IMR-90 (cell line): ENCODE measurements at regions not wholly inside any gene's neighbourhood (a gene's known extent, or its start where the extent isn't known, plus 50 kb on each side); places are given as distances from the start of the nearest gene placed in this dataset.

Experiments
- ATAC-seq: fragments of 200-7000 bp; cut with Tn5 transposase; 2 replicates; pipeline ENCODE4 v1.9.1; 2020; ENCODE audit warnings: low read depth, mild to moderate bottlenecking, moderate library complexity
- BruUV-seq: library from RNA; stranded (reverse); fragments of 400-500 nt; replicated peaks from 2 replicates; lab custom pipeline; 2021; lab: Mats Ljungman, UMichigan
- CTCF ChIA-PET: fragments of 300-600 bp; formaldehyde crosslinking; extraction: SDS; loops from one replicate; lab custom pipeline; 2021; ENCODE audit warnings: antibody characterized with exemption; lab: Yijun Ruan, JAX
- POLR2A ChIA-PET: fragments of 300-600 bp; sonication (Branson Sonifier 250); formaldehyde crosslinking; loops from one replicate; lab custom pipeline; 2022; ENCODE audit warnings: antibody characterized with exemption; ENCODE audit not compliant: unreplicated experiment; lab: Charles Lee
- DNase-seq: peaks from one replicate; pipeline ENCODE4 v3.0.0; 2013
- H2AFZ ChIP-seq: replicated peaks from 2 replicates; pipeline ENCODE3; 2013; ENCODE audit warnings: low read length, mild to moderate bottlenecking; ENCODE audit not compliant: poor library complexity
- H2AK5ac ChIP-seq: 2 replicates; pipeline ENCODE4 v1.6.1; 2013; ENCODE audit warnings: low read depth, low read length, inconsistent platforms
- H2AK9ac ChIP-seq: replicated peaks from 2 replicates; pipeline ENCODE3; 2013; ENCODE audit warnings: mild to moderate bottlenecking, low read depth, low read length, moderate library complexity; ENCODE audit not compliant: poor library complexity
- H2BK120ac ChIP-seq: 2 replicates; pipeline ENCODE4 v1.6.1; 2013; ENCODE audit warnings: low read depth, low read length, inconsistent platforms
- H2BK15ac ChIP-seq: 3 replicates; pipeline ENCODE4 v1.6.1; 2013; ENCODE audit warnings: low read depth, low read length, inconsistent platforms
- H2BK20ac ChIP-seq: 2 replicates; pipeline ENCODE4 v1.6.1; 2013; ENCODE audit warnings: low read depth, mild to moderate bottlenecking, inconsistent platforms, low read length, moderate library complexity
- H2BK5ac ChIP-seq: 2 replicates; pipeline ENCODE4 v1.6.1; 2013; ENCODE audit warnings: mild to moderate bottlenecking, low read depth, low read length, inconsistent platforms; ENCODE audit not compliant: poor library complexity, severe bottlenecking
- H3K14ac ChIP-seq: replicated peaks from 2 replicates; pipeline ENCODE4 v1.6.1; 2013; ENCODE audit warnings: low read depth, low read length, inconsistent platforms
- H3K18ac ChIP-seq: 2 replicates; pipeline ENCODE4 v1.6.1; 2013; ENCODE audit warnings: low read depth, low read length, control low read depth
- H3K23ac ChIP-seq: 2 replicates; pipeline ENCODE4 v1.6.1; 2013; ENCODE audit warnings: low read depth, low read length, inconsistent platforms
- H3K27ac ChIP-seq: 2 replicates; pipeline ENCODE4 v1.5.1; 2013; ENCODE audit warnings: mild to moderate bottlenecking, control low read depth, low read length; ENCODE audit not compliant: insufficient read depth
- H3K27me3 ChIP-seq: 2 replicates; pipeline ENCODE4 v1.6.1; 2013; ENCODE audit warnings: low read length; ENCODE audit not compliant: control insufficient read depth, insufficient read depth
- H3K36me3 ChIP-seq: 2 replicates; pipeline ENCODE4 v1.6.1; 2013; ENCODE audit warnings: low read length, mixed read lengths; ENCODE audit not compliant: control insufficient read depth, insufficient read depth
- H3K4ac ChIP-seq: 2 replicates; pipeline ENCODE4 v1.6.1; 2013; ENCODE audit warnings: low read depth, low read length, inconsistent platforms
- H3K4me1 ChIP-seq: 2 replicates; pipeline ENCODE4 v1.6.1; 2013; ENCODE audit warnings: low read length, mixed read lengths; ENCODE audit not compliant: control insufficient read depth, insufficient read depth
- H3K4me2 ChIP-seq: 2 replicates; pipeline ENCODE4 v1.6.1; 2013; ENCODE audit warnings: low read depth, mild to moderate bottlenecking, control low read depth, low read length, moderate library complexity
- H3K4me3 ChIP-seq: 2 replicates; pipeline ENCODE4 v1.5.1; 2013; ENCODE audit warnings: low read depth, mild to moderate bottlenecking, control low read depth, low read length, moderate library complexity; ENCODE audit not compliant: insufficient read depth
- H3K56ac ChIP-seq: 2 replicates; pipeline ENCODE4 v1.6.1; 2013; ENCODE audit warnings: low read length, inconsistent platforms; ENCODE audit not compliant: insufficient read depth; ENCODE audit errors: extremely low read depth
- H3K79me1 ChIP-seq, 2 experiments: 2 replicates each; pipeline ENCODE4 v1.6.1; 2013; ENCODE audit warnings: low read length in 2 of 2, inconsistent platforms in 1 of 2, low read depth in 1 of 2
- H3K9ac ChIP-seq: 2 replicates; pipeline ENCODE4 v1.6.1; 2013; ENCODE audit warnings: low read depth, low read length, control low read depth
- H3K9me1 ChIP-seq: 2 replicates; pipeline ENCODE4 v1.6.1; 2013; ENCODE audit warnings: low read length, inconsistent platforms; ENCODE audit not compliant: insufficient read depth
- H3K9me3 ChIP-seq: 2 replicates; pipeline ENCODE4 v1.6.1; 2013; ENCODE audit warnings: low read length; ENCODE audit not compliant: control insufficient read depth, insufficient read depth
- H4K20me1 ChIP-seq: 2 replicates; pipeline ENCODE4 v1.6.1; 2013; ENCODE audit warnings: low read length, inconsistent platforms; ENCODE audit not compliant: insufficient read depth
- H4K5ac ChIP-seq: 2 replicates; pipeline ENCODE4 v1.6.1; 2013; ENCODE audit warnings: mild to moderate bottlenecking, low read depth, low read length, control low read depth
- H4K8ac ChIP-seq, 2 experiments: 2 replicates each; pipeline ENCODE4 v1.6.1; 2013; ENCODE audit warnings: low read depth in 2 of 2, low read length in 2 of 2, control low read depth in 1 of 2, inconsistent platforms in 1 of 2
- H4K91ac ChIP-seq: 2 replicates; pipeline ENCODE4 v1.6.1; 2013; ENCODE audit warnings: low read depth, low read length, inconsistent platforms; ENCODE audit not compliant: insufficient read depth
- CEBPB ChIP-seq: IDR thresholded peaks from 2 replicates; pipeline ENCODE4 v1.6.1; 2012; ENCODE audit warnings: low read depth, low read length, improper control_type of control experiment
- ELK1 ChIP-seq: fragments of 150-350 bp; IDR thresholded peaks from 2 replicates; pipeline ENCODE4 v1.6.1; 2016; ENCODE audit warnings: low read depth, mild to moderate bottlenecking, low read length, moderate library complexity, borderline replicate concordance
- FOS ChIP-seq: fragments of 150-350 bp; IDR thresholded peaks from 2 replicates; pipeline ENCODE4 v1.6.1; 2016; ENCODE audit warnings: low read depth, low read length
- MAFK ChIP-seq: IDR thresholded peaks from 2 replicates; pipeline ENCODE4 v1.6.1; 2012; ENCODE audit warnings: low read depth, low read length, improper control_type of control experiment
- POLR2A ChIP-seq: IDR thresholded peaks from 2 replicates; pipeline ENCODE4 v1.6.1; 2012; ENCODE audit warnings: mild to moderate bottlenecking, low read depth, low read length
- RAD21 ChIP-seq: IDR thresholded peaks from 2 replicates; pipeline ENCODE4 v1.6.1; 2012; ENCODE audit warnings: low read length, improper control_type of control experiment
- WGBS, 2 experiments: methylation state at CpG; one replicate each; pipeline versions ENCODE4 v1.1.5 to v1.1.7; 2013; ENCODE audit warnings: missing lambda C conversion rate in 2 of 2; ENCODE audit not compliant: insufficient read length in 1 of 2; ENCODE audit errors: extremely low coverage in 2 of 2; 5-methylcytosine and 5-hydroxymethylcytosine counted together
- dilution Hi-C: fragments of 300-500 bp; cut with HindIII; formaldehyde crosslinking; loops from one replicate; pipeline ENCODE4 v1.14.3; 2018; ENCODE audit warnings: low sequenced_read_pairs; ENCODE audit not compliant: unreplicated experiment
- in situ Hi-C: fragments of 300-500 bp; cut with MboI; formaldehyde crosslinking; loops from 3 replicates; pipeline ENCODE4 v1.14.3; 2019; ENCODE audit warnings: low sequenced_read_pairs, inconsistent platforms, mixed read lengths
- intact Hi-C: fragments of 100-400 bp; cut with micrococcal nuclease; formaldehyde crosslinking; loops from 2 replicates; pipeline ENCODE4 v1.10.0; 2022
- TF ChIP-seq, protein P1 (sequence below): fragments of 150-350 bp; IDR thresholded peaks from 2 replicates; pipeline ENCODE4 v1.6.1; 2017; ENCODE audit warnings: mild to moderate bottlenecking, antibody characterized with exemption, low read length, low read depth

- ATAC-seq: no peak
- H2BK15ac ChIP-seq: no peak overlapping the region
- TF ChIP-seq CEBPB: no peak
- no peak for TF ChIP-seq MAFK
- TF ChIP-seq ELK1: no peak
- no peak for TF ChIP-seq POLR2A
- TF ChIP-seq FOS: no peak
- no peak for TF ChIP-seq RAD21
- TF ChIP-seq, protein P1, sequence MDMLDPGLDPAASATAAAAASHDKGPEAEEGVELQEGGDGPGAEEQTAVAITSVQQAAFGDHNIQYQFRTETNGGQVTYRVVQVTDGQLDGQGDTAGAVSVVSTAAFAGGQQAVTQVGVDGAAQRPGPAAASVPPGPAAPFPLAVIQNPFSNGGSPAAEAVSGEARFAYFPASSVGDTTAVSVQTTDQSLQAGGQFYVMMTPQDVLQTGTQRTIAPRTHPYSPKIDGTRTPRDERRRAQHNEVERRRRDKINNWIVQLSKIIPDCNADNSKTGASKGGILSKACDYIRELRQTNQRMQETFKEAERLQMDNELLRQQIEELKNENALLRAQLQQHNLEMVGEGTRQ: no peak
- no CpG with 5 or more reads among the region's 3 CpGs for WGBS, 2 experiments
- no peaks in the 10 kb centered on the region for H3K36me3 ChIP-seq
- H3K9ac ChIP-seq: no peak overlapping the region
- no peak overlapping the region for H2BK20ac ChIP-seq
- H3K9me1 ChIP-seq: no peaks in the 10 kb centered on the region
- dilution Hi-C loops: no loop called here
- no peak overlapping the region for H4K8ac ChIP-seq
- H3K56ac ChIP-seq: no peak overlapping the region
- no peak overlapping the region for H3K4ac ChIP-seq
- ChIA-PET POLR2A (no interaction called here), CTCF (no interaction called here)
- no peak overlapping the region for H2AK5ac ChIP-seq
- no peaks in the 10 kb centered on the region for H3K27me3 ChIP-seq
- H2AFZ ChIP-seq: no peak overlapping the region
- DNase-seq: no peak
- no peak overlapping the region for H2BK5ac ChIP-seq
- peaks cover 9% of the 10 kb centered on the region for H3K9me3 ChIP-seq
- intact Hi-C loops: loop anchor here (10.0 kb wide), 2 partner anchors 56 to 584 kb away; no protein-coding TSS in a partner anchor
- H3K79me1 ChIP-seq: no peaks in the 10 kb centered on the region
- no peak overlapping the region for H3K18ac ChIP-seq
- H3K4me1 ChIP-seq: no peaks in the 10 kb centered on the region
- H4K20me1 ChIP-seq: no peaks in the 10 kb centered on the region
- H3K23ac ChIP-seq: no peak overlapping the region
- H3K4me2 ChIP-seq: no peak overlapping the region
- H4K5ac ChIP-seq: no peak overlapping the region
- no peak overlapping the region for H2BK120ac ChIP-seq
- no peak overlapping the region for H3K14ac ChIP-seq
- BruUV-seq: no TSS peak
- H3K27ac ChIP-seq: no peak overlapping the region
- in situ Hi-C loops: no loop called here
- H3K4me3 ChIP-seq: no peak overlapping the region
- H2AK9ac ChIP-seq: no peak overlapping the region
- H4K91ac ChIP-seq: no peak overlapping the region
These were observed 99.7 kb upstream of the REG3A start for GRCh38 chr2:79259296-79259695.
